WTC11 (cell line): ENCODE measurements at regions not wholly inside any gene's neighbourhood (a gene's known extent, or its start where the extent isn't known, plus 50 kb on each side); places are given as distances from the start of the nearest gene placed in this dataset.

Experiments
- ATAC-seq: fragments of 200-7000 bp; cut with Tn5 transposase; 2 replicates; pipeline ENCODE4 v1.10.0; 2021; ENCODE audit warnings: mild to moderate bottlenecking, moderate library complexity
- CTCF ChIA-PET: fragments of 300-600 bp; sonication (Branson Sonifier 250); formaldehyde crosslinking; loops from one replicate; lab custom pipeline; 2021; ENCODE audit warnings: antibody characterized with exemption; lab: Charles Lee
- POLR2A ChIA-PET: fragments of 350-600 bp; sonication (Branson Sonifier 250); formaldehyde crosslinking; loops from one replicate; lab custom pipeline; 2021; ENCODE audit warnings: antibody characterized with exemption; lab: Charles Lee
- DNase-seq: peaks from one replicate; pipeline ENCODE4 v3.0.0; 2021; ENCODE audit warnings: low spot score
- H3K27ac Mint-ChIP-seq: 2 replicates; pipeline ENCODE4 v1.8.0; 2021; ENCODE audit warnings: mixed read lengths
- H3K27me3 Mint-ChIP-seq: 2 replicates; pipeline ENCODE4 v1.8.0; 2021; ENCODE audit warnings: low read depth, mild to moderate bottlenecking, moderate library complexity, mixed read lengths
- H3K36me3 Mint-ChIP-seq: 2 replicates; pipeline ENCODE4 v1.8.0; 2021; ENCODE audit warnings: mixed read lengths
- H3K4me1 Mint-ChIP-seq: 2 replicates; pipeline ENCODE4 v1.8.0; 2022; ENCODE audit warnings: mixed read lengths
- H3K4me3 Mint-ChIP-seq: 2 replicates; pipeline ENCODE4 v1.8.0; 2021; ENCODE audit warnings: mild to moderate bottlenecking, moderate library complexity, mixed read lengths
- H3K9me3 Mint-ChIP-seq: 2 replicates; pipeline ENCODE4 v1.8.0; 2021; ENCODE audit warnings: mixed read lengths
- AFF4 ChIP-seq: sonication (generic); formaldehyde crosslinking; IDR thresholded peaks from 2 replicates; pipeline ENCODE4 v1.8.1; 2023; ENCODE audit warnings: mild to moderate bottlenecking, missing genetic modification reagents, borderline replicate concordance
- ARID4B ChIP-seq: sonication (generic); formaldehyde crosslinking; IDR thresholded peaks from 2 replicates; pipeline ENCODE4 v1.8.0; 2023; ENCODE audit warnings: missing genetic modification reagents, mild to moderate bottlenecking, borderline replicate concordance
- CREM ChIP-seq: sonication (generic); formaldehyde crosslinking; IDR thresholded peaks from 2 replicates; pipeline ENCODE4 v1.8.1; 2022; ENCODE audit warnings: mild to moderate bottlenecking, missing genetic modification reagents, moderate library complexity
- E2F4 ChIP-seq: sonication (generic); formaldehyde crosslinking; IDR thresholded peaks from 2 replicates; pipeline ENCODE4 v1.8.1; 2022; ENCODE audit warnings: low read depth, mild to moderate bottlenecking, moderate library complexity, missing genetic modification reagents, borderline replicate concordance
- FOXK1 ChIP-seq: sonication (generic); formaldehyde crosslinking; IDR thresholded peaks from 2 replicates; pipeline ENCODE4 v1.8.0; 2022; ENCODE audit warnings: mild to moderate bottlenecking, moderate library complexity, missing genetic modification reagents
- JAZF1 ChIP-seq: fragments of 250-450 bp; sonication (Bioruptor Pico); IDR thresholded peaks from 2 replicates; pipeline ENCODE4 v1.9.0; 2021; ENCODE audit warnings: moderate library complexity, mild to moderate bottlenecking, inconsistent platforms
- MLX ChIP-seq: sonication (generic); formaldehyde crosslinking; IDR thresholded peaks from 2 replicates; pipeline ENCODE4 v1.8.1; 2023; ENCODE audit warnings: mild to moderate bottlenecking, missing genetic modification reagents, moderate library complexity
- MXD4 ChIP-seq: fragments of 250-450 bp; sonication (Bioruptor Pico); IDR thresholded peaks from 2 replicates; pipeline ENCODE4 v1.8.0; 2021; ENCODE audit warnings: mild to moderate bottlenecking, moderate library complexity, borderline replicate concordance
- NR2C2 ChIP-seq: sonication (generic); formaldehyde crosslinking; IDR thresholded peaks from 2 replicates; pipeline ENCODE4 v1.8.0; 2022; ENCODE audit warnings: mild to moderate bottlenecking, missing genetic modification reagents
- NR3C1 ChIP-seq: sonication (generic); formaldehyde crosslinking; conservative IDR thresholded peaks from 2 replicates; pipeline ENCODE4 v1.8.1; 2023; ENCODE audit warnings: low read depth, mild to moderate bottlenecking, missing genetic modification reagents
- RELA ChIP-seq: sonication (generic); formaldehyde crosslinking; IDR thresholded peaks from 2 replicates; pipeline ENCODE4 v1.8.1; 2022; ENCODE audit warnings: missing genetic modification reagents, mild to moderate bottlenecking, borderline replicate concordance
- ZNF423 ChIP-seq: fragments of 250-450 bp; sonication (Bioruptor Pico); IDR thresholded peaks from 2 replicates; pipeline ENCODE4 v2.1.2; 2022; ENCODE audit warnings: mild to moderate bottlenecking, moderate library complexity
- ZNF425 ChIP-seq: fragments of 250-450 bp; sonication (Bioruptor Pico); conservative IDR thresholded peaks from 2 replicates; pipeline ENCODE4 v1.9.0; 2021; ENCODE audit warnings: mild to moderate bottlenecking
- ZSCAN18 ChIP-seq: fragments of 250-450 bp; sonication (Bioruptor Pico); IDR thresholded peaks from 2 replicates; pipeline ENCODE4 v2.1.2; 2022; ENCODE audit warnings: mild to moderate bottlenecking, moderate library complexity

- CTCF ChIA-PET: no interaction called here
Observed at GRCh38 chr9:80294955-80295354, 723.2 kb downstream of the TLE4 start.

GRCh38 chr9:80294318-80294717, 722.6 kb downstream of the TLE4 start:
- no peaks in the 10 kb centered on the region for H3K4me1 Mint-ChIP-seq
- H3K4me3 Mint-ChIP-seq: no peak overlapping the region
- CTCF ChIA-PET: no interaction called here
- ATAC-seq (no peak), DNase-seq (no peak)
- peaks cover 15% of the 10 kb centered on the region for H3K36me3 Mint-ChIP-seq
- POLR2A ChIA-PET: no interaction called here
- H3K27me3 Mint-ChIP-seq: no peaks in the 10 kb centered on the region
- H3K27ac Mint-ChIP-seq: no peak overlapping the region
- H3K9me3 Mint-ChIP-seq: peaks cover 25% of the 10 kb centered on the region
- TF ChIP-seq ARID4B (CRISPR knock-in tag) (no peak), JAZF1 (no peak), MLX (CRISPR knock-in tag) (no peak), NR2C2 (CRISPR knock-in tag) (no peak), ZNF423 (CRISPR knock-in tag) (no peak), CREM (CRISPR knock-in tag) (no peak)

More at GRCh38 chr9:80294955-80295354, 723.2 kb downstream of the TLE4 start:
- H3K27me3 Mint-ChIP-seq: no peaks in the 10 kb centered on the region
- ATAC-seq (no peak), DNase-seq (no peak)
- H3K4me3 Mint-ChIP-seq: no peak overlapping the region
- H3K36me3 Mint-ChIP-seq: peaks cover 15% of the 10 kb centered on the region
- no peak for TF ChIP-seq FOXK1 (CRISPR knock-in tag)
- TF ChIP-seq MXD4 (CRISPR knock-in tag): no peak
- no peak for TF ChIP-seq AFF4
- no peak for TF ChIP-seq NR3C1
- no peak for TF ChIP-seq CREM (CRISPR knock-in tag)
- no peak for TF ChIP-seq E2F4 (CRISPR knock-in tag)
- no peak for TF ChIP-seq ZSCAN18 (CRISPR knock-in tag)
- TF ChIP-seq ZNF425 (CRISPR knock-in tag): no peak
- no peak for TF ChIP-seq RELA (CRISPR knock-in tag)
- H3K4me1 Mint-ChIP-seq: peaks cover 2% of the 10 kb centered on the region
- no peak overlapping the region for H3K27ac Mint-ChIP-seq
- POLR2A ChIA-PET: no interaction called here
- H3K9me3 Mint-ChIP-seq: peaks cover 25% of the 10 kb centered on the region
